ENCODE measurements at regions not wholly inside any gene's neighbourhood (a gene's known extent, or its start where the extent isn't known, plus 50 kb on each side); places are given as distances from the start of the nearest gene placed in this dataset.
"Not testable (repeated sequence)": the region's sequence is repeated elsewhere in the genome, so short reads cannot be mapped to it uniquely, and the experiment has no call there.

DNA sequence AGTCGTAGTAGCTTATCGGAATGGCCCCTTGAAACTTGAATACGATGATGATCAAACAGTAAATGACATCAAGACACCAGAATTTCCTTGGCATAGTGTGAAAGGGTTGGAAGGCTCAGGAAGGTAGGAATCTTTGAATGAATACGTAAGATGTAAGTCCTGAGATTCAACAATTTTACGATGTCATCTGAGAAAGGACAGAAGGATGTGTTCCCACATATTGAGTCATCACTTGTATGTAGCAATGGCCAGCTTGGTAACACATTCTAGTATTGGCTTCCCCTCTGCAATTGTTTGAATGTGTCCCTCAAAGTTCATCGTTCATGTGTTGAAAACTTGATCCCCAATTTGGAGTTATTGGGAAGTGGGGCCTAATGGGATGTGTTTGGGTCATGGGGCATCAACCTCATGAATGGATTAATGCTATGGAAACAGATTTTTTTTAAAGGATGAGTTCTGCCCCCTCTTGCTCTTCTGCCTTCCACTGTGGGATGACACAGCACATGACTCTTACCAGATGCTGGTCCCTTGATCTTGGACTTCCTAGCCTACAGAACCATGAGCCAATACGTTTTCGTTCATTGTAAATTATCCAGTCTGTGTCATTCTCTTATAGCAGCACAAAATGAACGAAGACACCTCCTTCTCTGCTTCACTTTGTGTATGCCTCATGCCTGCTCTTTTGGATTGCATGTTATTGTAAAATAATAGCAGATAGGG, 284.6 kb downstream of the BCAT1 start:
- DNase-seq, result no peak

DNA sequence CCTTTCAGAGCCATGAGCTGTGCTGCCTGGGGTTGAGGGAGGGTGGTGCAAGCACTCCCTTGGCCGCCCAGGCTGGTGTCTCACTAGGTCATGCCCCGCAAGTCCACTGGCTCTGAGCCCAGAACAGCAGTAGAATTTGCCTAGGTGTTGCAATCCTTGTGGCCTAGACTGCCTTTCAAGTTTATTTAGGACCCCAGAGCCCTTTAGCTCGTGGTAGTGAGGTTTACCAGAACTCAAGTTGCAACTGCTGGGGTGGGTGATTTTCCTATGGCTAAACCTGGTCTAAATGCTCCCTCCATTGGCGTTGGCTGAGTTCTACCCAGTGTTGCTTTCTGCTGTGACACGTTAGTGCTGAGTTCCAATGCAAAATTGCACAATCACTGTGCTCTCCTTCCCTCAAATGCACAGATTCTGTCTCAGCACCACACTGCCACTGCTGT, 287.2 kb downstream of the BCAT1 start:
- DNase-seq, result peak; percentile 51

DNA sequence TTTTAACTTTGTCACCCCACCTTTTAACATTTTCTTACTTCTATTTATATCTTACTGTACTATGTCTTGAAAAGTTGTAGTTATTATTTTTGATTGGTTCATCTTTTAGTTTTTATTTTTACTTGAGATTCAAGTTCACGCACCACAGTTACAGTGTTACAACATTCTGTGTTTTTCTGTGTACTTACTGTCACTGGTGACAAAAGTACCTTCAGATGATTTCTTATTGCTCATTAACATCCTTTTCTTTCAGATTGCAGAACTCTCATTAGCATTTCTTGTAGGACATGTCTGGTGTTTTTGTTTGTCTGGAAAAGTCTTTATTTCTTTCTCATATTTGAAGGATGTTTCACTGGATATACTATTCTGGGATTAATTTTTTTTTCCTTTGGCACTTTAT, 289.9 kb downstream of the BCAT1 start:
- no peak for DNase-seq

DNA sequence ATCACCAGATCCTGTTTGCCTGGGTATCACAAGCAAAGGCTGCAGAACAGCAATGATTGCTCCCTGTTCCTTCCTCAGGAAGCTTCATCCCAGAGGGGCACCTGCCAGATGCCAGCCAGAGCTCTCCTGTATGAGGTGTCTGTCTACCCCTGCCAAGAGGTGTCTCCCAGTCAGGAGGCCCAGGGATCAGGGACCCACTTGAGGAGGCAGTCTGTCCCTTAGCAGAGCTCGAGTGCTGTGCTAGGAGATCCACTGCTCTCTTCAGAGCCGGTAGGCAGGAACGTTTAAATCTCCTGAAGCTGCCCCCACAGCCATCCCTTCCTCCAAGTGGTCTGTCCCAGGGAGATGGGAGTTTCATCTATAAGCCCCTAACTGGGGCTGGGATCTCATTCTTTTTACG, 294.6 kb downstream of the BCAT1 start:
- not testable (repeated sequence) for DNase-seq

DNA sequence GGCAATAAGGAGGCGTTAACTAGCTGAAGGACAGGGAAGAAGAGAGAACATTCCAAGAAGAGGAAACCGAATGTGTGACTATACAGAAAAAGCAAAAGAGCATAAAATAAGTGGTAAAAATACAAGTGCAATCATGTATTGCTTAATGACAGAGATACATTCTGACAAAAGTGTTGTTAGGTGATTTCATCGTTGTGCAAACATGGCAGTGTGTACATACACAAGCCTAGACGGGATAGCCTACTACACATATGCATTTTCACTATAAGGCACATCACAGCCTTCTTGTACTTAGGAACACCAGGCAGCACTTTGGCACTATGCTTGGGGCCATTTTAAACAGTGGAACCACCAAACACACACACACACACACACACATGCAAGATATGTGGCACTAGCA, 299.3 kb downstream of the BCAT1 start:
- no peak for DNase-seq

DNA sequence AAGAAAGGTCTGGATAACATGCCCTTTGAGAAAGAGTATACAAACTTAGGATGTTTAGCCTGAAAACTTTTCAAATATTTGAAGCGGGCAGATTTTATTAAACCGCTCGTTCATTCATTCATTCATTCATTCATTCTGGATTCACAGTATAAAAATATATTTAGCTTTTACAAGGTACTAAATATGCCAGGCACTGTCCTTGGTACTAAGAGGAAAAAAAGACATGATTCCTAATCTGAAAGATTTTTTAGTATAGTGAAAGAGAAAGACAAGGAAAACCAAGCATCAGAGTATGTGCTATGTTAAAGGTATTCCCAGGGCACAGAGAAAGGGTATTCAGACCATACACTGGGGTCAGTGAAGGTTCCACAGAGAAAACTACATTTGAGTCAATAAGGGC, 299.7 kb downstream of the BCAT1 start:
- DNase-seq, result no peak

DNA sequence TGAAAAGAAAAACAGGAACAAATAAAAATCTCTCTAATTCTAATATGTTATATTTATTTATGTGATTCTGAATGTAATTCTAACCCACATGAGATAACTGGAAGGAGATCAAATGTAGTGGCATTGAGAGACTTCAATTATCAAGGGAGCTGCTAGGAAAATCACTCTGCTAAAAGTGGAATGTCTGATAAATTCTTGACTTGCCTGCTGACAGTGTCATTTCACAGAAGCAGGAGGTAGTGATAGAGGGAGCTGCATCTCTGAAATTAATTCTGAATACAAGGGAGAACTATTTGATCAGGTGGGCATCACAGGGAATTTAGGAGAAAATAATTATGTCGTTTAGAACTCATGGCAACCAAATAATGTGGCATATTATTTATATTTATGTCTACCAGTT, 303.6 kb downstream of the BCAT1 start:
- no peak for DNase-seq

DNA sequence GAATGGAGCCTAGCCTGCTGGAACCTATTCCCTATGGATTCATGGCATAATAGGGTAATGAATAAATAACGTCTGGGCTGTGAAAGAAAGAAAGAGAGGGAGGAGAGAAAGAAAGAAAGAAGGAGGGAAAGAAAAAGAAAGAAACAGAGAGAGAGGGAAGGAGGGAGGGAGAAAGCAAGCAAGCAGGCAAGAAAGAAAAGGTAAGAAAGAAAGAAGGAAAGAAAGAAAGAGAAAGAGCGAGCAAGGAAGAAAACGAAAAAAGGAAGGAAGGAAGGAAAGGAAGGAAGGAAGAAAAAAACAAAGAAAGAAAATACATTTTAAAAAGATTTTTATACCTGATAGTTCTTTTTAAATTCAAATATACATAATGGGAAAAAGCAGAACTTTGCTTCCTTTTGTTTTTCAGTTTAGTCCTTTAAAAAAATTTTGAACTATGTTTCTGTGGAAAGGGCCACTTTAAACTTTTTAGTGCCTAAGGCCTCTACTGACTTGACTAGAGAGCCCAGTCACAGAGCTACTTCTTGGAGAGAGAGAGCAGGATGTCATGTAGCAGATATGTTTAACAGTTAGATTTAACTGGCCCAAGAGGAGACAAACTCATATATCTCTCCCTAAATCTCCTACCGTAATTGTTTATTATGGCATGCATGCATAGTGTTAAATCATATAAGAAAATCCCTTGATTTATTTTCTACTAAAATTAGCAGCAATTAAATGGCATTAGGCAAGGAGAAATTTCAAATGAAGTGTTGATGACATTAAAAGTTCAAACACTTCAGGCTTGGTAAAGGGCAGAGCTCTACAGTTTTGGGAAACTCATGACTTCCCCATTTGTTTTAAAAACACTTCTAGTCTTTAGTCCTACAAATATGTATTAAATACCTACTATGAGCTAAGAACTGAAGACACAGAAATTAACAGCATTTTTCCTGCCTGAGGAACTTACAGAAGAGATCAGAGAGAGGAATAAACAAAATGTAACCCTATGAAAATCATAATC, 305.5 kb downstream of the BCAT1 start:
- DNase-seq, result no peak

DNA sequence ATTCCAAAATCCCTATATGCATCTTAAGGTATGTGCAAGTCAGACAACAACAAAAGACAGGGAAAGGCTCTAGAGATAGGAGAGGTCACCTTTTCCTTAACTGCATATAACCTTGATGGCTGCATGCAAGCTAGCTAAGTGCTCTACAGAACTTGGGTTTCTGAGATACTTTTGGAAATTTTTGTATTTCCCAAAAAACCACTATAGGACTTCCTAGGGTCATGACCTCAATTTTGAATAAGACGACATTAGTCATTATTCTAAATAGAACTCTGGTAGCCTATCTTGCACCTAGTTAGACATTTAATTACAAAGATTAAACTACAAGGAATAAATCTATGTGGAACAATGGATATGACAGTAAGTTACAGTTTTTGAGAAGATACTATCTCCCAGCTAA, 309.3 kb downstream of the BCAT1 start:
- no peak for DNase-seq

DNA sequence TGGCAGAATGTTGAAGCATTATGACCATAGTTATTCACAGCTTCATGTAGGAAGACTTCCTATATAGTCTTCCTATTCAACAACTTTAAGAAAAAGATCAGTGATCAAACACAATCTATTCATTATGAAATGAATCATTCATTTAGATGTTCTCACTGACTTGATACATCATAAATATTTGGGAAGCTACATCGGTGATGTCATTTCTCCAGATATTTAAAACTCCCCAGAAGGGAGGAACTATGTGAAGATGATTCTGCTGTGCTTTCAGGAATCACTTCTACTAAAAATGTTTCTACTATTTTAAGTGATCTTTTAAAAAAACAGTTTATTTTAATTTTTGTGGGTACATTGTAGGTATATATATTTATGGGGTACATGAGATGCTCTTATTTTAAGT, 316.4 kb downstream of the BCAT1 start:
- no peak for DNase-seq

DNA sequence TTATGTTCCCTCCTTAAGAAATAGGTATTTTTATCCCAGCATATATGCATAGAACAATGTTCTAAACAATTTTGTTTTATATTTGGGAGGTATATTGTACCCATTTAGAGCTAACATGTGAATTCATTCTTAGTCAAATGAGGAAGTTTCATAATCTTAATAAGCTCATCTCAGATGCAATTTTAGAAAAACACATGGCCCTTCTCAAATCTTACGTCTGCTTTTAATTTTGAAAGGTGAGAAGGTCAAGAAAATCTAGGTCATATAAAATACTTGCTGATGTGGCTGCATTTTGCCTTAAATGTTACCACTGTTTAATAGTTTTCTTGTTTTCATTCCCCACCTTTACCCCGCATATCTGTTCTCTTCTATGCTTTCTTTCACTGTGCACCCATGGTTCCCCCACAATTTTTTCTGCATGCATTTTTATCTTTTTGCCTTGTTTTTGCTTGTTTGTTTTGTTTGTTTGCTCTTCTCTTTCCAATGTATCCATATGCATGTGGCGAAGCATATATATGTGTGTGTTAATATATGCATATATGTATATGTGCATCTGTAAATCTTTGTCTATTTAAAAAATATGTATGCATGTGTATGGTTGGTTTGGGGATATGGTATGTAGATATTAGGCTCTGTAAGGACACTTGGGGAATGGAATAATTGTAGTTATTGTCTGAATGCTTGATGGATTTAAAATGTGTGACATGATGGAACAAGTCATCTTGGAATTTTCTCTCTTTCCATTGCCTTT, 317.1 kb downstream of the BCAT1 start:
- no peak for DNase-seq

DNA sequence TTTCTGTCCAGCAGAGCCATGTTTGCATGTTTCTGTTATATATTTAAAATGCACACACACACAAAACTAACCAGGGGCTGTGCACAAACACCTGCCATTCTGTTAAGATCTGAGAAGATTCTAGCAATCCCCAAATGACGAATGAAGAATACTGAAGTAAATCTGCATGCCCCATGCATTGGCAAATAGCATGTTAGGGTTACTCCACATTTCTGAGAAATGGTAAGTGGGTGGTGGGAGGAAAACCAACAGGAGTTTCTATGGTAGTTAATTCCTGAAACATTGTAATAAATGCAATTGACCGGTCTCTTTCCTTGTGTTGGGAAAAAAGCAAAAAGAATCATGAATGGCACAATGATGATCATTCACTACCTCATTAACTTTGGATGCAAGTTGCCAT, 318.0 kb downstream of the BCAT1 start:
- DNase-seq, result no peak

DNA sequence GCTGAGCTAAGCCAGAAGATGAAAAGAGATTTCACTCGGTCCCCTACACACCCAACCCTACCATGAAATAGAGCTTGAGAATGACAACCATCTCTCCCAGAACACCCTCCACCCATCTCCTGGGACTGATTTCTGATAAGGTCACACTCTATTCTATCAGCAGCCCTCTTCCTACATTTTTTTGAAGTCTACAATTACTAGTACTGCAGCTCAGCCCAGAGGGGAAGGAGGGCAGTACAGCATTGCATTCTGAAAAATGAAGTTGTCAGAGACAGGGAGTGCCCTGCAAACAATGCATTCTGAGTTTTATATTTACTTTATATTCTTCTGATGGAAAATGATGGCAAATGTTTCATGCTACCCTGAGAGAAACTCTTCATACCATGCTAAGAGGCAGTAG, 318.5 kb downstream of the BCAT1 start:
- DNase-seq, result no peak

DNA sequence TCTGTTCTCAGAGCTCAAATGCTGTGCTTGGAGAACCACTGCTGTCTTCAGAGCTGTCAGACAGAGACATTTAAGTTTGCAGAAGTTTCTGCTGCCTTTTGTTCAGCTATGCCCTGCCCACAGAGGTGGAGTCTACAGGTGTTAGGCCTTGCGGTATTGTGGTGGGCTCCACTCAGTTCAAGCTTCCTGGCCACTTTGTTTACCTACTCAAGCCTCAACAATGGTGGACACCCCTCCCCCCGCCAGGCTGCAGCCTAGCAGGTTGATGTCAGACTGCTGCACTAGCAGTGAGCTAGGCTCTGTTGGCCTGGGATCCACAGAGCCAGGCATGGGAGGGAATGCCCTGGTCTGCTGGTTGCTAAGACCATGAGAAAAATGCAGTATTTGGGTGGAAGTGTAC, 323.8 kb downstream of the BCAT1 start:
- no peak for DNase-seq

DNA sequence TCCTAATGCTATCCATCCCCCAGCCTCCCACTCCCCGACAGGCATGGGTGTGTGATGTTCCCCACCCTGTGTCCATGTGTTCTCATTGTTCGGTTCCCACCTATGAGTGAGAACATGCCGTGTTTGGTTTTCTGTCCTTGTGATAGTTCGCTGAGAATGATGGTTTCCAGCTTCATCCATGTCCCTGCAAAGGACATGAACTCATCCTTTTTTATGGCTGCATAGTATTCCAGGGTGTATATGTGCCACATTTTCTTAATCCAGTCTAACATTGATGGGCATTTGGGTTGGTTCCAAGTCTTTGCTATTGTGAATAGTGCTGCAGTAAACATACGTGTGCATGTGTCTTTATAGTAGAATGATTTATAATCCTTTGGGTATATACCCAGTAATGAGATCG, 328.9 kb downstream of the BCAT1 start:
- DNase-seq, result not testable (repeated sequence)

DNA sequence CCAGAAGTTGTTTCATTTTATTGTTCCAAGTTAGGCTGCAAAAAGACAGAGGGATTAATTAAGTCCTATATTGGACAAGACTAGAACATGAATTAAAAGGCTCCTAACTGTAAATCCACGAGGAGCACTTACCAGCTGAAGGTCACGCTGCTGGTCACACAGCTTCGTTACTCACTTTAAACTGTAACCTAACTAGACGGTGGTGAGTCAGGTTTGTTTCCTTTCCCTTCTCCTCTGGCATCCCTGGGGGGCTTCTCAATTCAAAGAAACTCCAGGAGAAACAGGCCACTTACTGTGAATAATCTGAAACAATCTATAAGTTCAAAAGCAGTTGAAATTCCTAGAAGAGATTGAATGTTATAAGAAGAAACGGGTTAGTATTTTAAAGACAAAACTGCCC, 331.4 kb downstream of the BCAT1 start:
- no peak for DNase-seq

DNA sequence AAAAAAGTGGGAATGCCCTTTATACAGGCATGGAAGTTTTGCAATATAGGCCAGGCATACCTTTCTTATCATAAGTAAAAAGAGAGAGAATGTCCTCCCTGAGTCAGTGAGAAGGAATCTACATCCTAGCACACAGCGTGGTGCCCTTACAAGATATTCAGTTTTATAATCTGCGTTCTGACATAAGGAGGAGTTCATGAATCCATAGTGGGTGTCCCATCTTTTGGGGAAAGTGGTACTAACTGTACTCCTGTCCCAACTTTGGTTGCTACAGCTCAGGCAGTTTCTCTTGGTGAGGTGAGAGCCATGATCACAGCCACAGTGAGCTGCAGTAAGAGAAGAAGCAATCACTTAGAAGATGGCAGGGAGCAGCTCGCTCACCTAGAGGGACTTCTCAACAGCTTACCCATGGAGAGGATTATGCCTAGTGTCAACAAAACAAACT, 332.9 kb downstream of the BCAT1 start:
- no peak for DNase-seq

DNA sequence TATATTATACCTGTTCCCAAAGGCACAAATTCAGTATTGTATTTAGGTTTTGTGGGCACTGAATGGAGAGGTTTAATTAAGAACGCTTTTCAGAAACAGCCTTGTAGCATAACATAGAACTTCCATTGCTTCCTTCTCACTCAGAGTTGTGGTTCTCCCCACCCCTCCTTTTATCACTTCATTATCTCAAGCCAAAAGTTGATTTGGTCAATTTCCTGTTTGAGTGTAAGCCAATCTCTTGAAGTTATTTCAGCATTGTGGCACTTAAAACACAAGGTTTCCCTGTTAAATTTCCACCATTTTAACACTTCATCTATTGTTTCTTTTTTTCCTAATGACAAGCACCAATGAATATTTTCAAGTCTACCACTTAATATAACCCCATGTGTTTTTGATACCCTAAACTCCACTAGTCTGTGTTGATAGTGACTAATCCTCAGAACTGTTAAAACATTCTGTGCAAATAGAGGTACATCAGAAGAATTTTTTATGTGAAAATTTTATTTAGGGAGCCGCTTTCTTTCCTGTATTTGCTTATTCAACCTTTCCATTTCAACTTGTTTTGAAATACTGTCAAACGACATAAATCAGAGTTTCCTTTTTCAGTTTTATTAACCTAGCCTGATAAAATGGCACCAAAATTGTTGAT, 340.1 kb downstream of the BCAT1 start:
- no peak for DNase-seq

DNA sequence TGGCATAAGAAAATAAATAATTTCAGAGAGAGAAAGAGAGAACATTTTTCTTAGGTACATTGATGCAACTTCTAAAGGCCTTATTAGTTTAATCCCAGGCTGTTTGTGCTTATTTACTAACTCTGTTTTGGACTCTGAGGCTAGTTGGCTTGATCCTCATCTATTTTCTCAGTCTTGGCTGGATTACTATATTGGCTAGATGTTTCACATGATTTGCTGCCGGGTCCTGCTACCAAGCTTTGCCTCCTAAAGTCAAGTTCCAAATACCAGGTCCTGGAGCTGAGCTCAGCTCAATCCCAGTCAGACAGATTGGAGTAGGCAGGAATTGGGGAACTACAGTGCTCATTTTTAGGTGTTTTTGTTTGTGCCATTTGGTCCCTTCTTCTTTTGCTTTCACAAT, 340.8 kb downstream of the BCAT1 start:
- DNase-seq, result no peak

DNA sequence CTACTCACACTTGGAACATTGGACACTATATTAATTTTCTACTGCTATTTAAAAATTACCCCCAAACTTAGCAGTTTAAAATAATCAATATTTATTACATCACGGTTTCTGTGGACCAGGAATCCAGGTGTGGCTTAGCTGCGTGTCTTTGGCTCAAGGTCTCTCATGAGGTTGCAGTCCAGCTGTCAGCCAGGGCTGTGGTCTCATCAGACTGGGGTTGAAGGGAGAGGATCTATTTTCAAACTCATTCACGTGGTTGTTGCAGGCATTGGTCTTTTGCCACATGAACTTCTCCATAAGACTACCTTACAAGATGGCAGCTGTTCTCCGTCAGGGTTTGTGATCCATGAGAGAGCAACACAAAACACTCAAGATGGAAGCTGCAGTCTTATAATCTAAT, 343.0 kb downstream of the BCAT1 start:
- DNase-seq, result no peak

DNA sequence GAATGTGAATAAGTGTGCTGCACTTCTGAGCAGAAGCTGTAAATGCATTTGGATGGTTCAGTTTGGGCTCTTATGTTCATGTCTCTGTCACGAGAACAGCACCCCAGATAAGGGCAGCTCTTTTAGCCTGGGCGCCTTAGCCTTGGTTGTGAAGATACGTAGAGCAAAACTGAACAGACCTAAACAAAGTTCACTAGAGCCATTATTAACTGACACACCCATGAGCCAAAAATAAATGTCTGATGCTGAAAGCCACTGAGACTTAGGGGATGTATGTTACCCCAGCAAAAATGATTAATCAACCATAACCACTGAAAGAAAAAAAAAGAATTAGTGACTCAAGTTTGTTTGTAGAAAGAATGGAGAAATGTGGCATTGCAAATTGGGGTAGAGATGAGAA, 343.4 kb downstream of the BCAT1 start:
- DNase-seq, result no peak

DNA sequence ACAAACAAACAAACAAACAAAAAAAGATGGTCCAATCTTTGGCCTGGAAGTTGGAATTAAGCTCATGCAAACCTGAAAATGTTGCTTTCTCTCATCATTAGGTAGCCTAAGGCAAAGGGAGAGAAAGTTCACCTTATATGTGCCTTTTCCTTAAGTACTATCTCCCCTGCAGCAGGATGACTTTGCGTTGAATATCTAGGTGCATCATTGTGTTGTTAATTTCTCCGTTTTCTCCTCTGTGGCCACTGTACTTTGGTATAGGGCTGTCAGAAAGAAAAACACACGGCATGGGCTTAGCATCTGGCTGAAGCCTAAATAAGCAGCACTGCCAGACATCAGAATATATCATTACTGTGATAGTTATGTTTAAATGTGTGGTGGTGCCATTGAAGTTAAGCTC, 345.5 kb downstream of the BCAT1 start:
- no peak for DNase-seq

DNA sequence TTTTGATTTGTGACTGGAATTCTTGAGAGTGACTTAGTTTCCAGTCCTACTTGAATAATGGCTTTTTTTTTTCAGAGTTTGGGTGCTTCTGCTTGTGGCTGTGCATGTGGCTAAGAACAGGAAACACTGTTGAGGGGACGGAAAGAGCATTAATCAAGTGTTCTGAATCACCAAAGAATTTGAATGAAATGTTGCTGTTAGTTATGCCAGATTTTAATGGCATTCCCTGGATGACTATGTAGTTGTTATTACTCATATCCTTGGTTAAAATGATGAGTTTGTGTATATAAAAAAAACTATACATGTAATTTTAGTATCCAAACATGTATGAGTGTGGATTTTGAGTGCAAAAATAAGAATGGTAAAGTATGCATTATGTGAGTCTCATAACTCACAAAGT, 347.9 kb downstream of the BCAT1 start:
- DNase-seq, result no peak
